Upper lobe of left lung (tissue), 6 donors: ENCODE measurements at regions not wholly inside any gene's neighbourhood (a gene's known extent, or its start where the extent isn't known, plus 50 kb on each side); places are given as distances from the start of the nearest gene placed in this dataset.

ENCODE experiments used
- ATAC-seq, 2 donors: fragments of 200-7000 bp; cut with Tn5 transposase; one replicate each; pipeline ENCODE4 v1.9.1; 2022; ENCODE audit warnings: mild to moderate bottlenecking in 2 of 2, moderate library complexity in 2 of 2; ENCODE audit not compliant: low FRiP score in 2 of 2
- DNase-seq, 2 donors: peaks; one replicate each; pipeline ENCODE4 v3.0.0-alpha.2; 2019 to 2020
- H3K27ac ChIP-seq, 4 donors: fragments of 200-600 bp; sonication (generic); one replicate each; pipeline ENCODE4 v1.5.1; 2016 to 2019
- H3K27me3 ChIP-seq, 4 donors: fragments of 200-600 bp; sonication (generic); one replicate each; pipeline ENCODE4 v1.5.1; 2017 to 2019
- H3K36me3 ChIP-seq, 4 donors: fragments of 200-600 bp; sonication (generic); one replicate each; pipeline ENCODE4 v1.5.1; 2016 to 2019
- H3K4me1 ChIP-seq, 4 donors: fragments of 200-600 bp; sonication (generic); one replicate each; pipeline ENCODE4 v1.5.1; 2018 to 2019
- H3K4me3 ChIP-seq, 4 donors: fragments of 200-600 bp; sonication (generic); one replicate each; pipeline ENCODE4 v1.5.1; 2017 to 2019; ENCODE audit warnings: mild to moderate bottlenecking in 2 of 4, moderate library complexity in 1 of 4
- H3K9me3 ChIP-seq, 4 donors: fragments of 200-600 bp; sonication (generic); one replicate each; pipeline ENCODE4 v1.5.1; 2018 to 2019
- CTCF ChIP-seq, 6 experiments: fragments of 450-650 bp in 4 of 6; fragments of 200-600 bp in 2 of 6; sonication (generic) in 2 of 6; IDR thresholded peaks; one replicate each; pipeline ENCODE4 v1.5.1; 2016 to 2019; ENCODE audit warnings: antibody characterized with exemption in 6 of 6
- EP300 ChIP-seq, 4 donors: sonication (generic); formaldehyde crosslinking; IDR thresholded peaks; one replicate each; pipeline ENCODE4 v1.5.1; 2017; ENCODE audit warnings: antibody characterized with exemption in 4 of 4, control low read depth in 2 of 4
- POLR2A ChIP-seq, 4 donors: fragments of 450-650 bp; IDR thresholded peaks; one replicate each; pipeline ENCODE4 v1.5.1; 2016 to 2017; ENCODE audit warnings: antibody characterized with exemption in 4 of 4, mild to moderate bottlenecking in 2 of 4
- POLR2AphosphoS5 ChIP-seq, 2 donors: sonication (generic); formaldehyde crosslinking; IDR thresholded peaks; one replicate each; pipeline ENCODE4 v1.5.1; 2017; ENCODE audit warnings: antibody characterized with exemption in 2 of 2
- WGBS, 2 donors: methylation state at CpG; one replicate each; pipeline ENCODE4 v1.1.5; 2017 to 2018; 5-methylcytosine and 5-hydroxymethylcytosine counted together
- donor health status: DM: no; HTN: no; CAD: no; lungs with moderate emphysema.
- donor health status: DM: no; HTN: yes; CAD: no; lungs with severe emphysema.

- Histone ChIP-seq H3K9me3 (no peaks in the 10 kb centered on the region), H3K36me3 (no peaks in the 10 kb centered on the region), H3K4me1 (no peaks in the 10 kb centered on the region), H3K27me3 (no peaks in the 10 kb centered on the region), H3K4me3 (no peak overlapping the region), H3K27ac (no peak overlapping the region)
- TF ChIP-seq EP300 (IDR thresholded peaks at IDR 0.05): no peak
- TF ChIP-seq POLR2A (IDR thresholded peaks at IDR 0.05): no peak
- no peak for TF ChIP-seq CTCF (IDR thresholded peaks at IDR 0.05)
- TF ChIP-seq POLR2AphosphoS5 (IDR thresholded peaks at IDR 0.05): no peak
- WGBS, 2 donors: 62 to 66% methylated on average over 5 of the region's 5 CpGs
- ATAC-seq: no peak
- DNase-seq: no peak
These were observed 227.7 kb upstream of the ANO5 start for GRCh38 chr11:21965221-21965620.

- no peak overlapping the region for H3K27ac ChIP-seq
- WGBS, 2 donors: 52 to 60% methylated on average over 1 of the region's 1 CpG
- TF ChIP-seq POLR2A (IDR thresholded peaks at IDR 0.05): no peak
- TF ChIP-seq POLR2AphosphoS5 (IDR thresholded peaks at IDR 0.05): no peak
- no peak for TF ChIP-seq CTCF (IDR thresholded peaks at IDR 0.05)
- no peak for TF ChIP-seq EP300 (IDR thresholded peaks at IDR 0.05)
These were observed 224.2 kb upstream of the ANO5 start for GRCh38 chr11:21968702-21969101.

GRCh38 chr11:21969841-21970240 lies 223.0 kb upstream of the ANO5 start:
- H3K4me3 ChIP-seq: no peak overlapping the region
- no peaks in the 10 kb centered on the region for H3K27me3 ChIP-seq
- H3K27ac ChIP-seq: no peak overlapping the region
- ATAC-seq (no peak), DNase-seq (no peak)
- H3K9me3 ChIP-seq: no peaks in the 10 kb centered on the region
- TF ChIP-seq CTCF (IDR thresholded peaks at IDR 0.05) (no peak), EP300 (IDR thresholded peaks at IDR 0.05) (no peak), POLR2AphosphoS5 (IDR thresholded peaks at IDR 0.05) (no peak), POLR2A (IDR thresholded peaks at IDR 0.05) (no peak)
- no peaks in the 10 kb centered on the region for H3K36me3 ChIP-seq
- WGBS, 2 donors: 55 to 77% methylated on average over 1 to 3 of the region's 3 CpGs
- no peaks in the 10 kb centered on the region for H3K4me1 ChIP-seq

More at GRCh38 chr11:21968702-21969101, 224.2 kb upstream of the ANO5 start:
- no peaks in the 10 kb centered on the region for H3K9me3 ChIP-seq
- no peak overlapping the region for H3K4me3 ChIP-seq
- H3K4me1 ChIP-seq: no peaks in the 10 kb centered on the region
- no peaks in the 10 kb centered on the region for H3K36me3 ChIP-seq
- H3K27me3 ChIP-seq: no peaks in the 10 kb centered on the region
- DNase-seq: no peak
- ATAC-seq: no peak

- ATAC-seq: no peak
- no peaks in the 10 kb centered on the region for H3K36me3 ChIP-seq
- H3K27ac ChIP-seq: no peak overlapping the region
- DNase-seq: no peak
- no peaks in the 10 kb centered on the region for H3K4me1 ChIP-seq
- TF ChIP-seq POLR2A (IDR thresholded peaks at IDR 0.05): no peak
- no peak for TF ChIP-seq EP300 (IDR thresholded peaks at IDR 0.05)
- no peak for TF ChIP-seq POLR2AphosphoS5 (IDR thresholded peaks at IDR 0.05)
- no peak for TF ChIP-seq CTCF (IDR thresholded peaks at IDR 0.05)
- no peaks in the 10 kb centered on the region for H3K27me3 ChIP-seq
- 38 to 44% methylated on average over 2 of the region's 2 CpGs for WGBS, 2 donors
- no peak overlapping the region for H3K4me3 ChIP-seq
- no peaks in the 10 kb centered on the region for H3K9me3 ChIP-seq
These were observed 217.6 kb upstream of the ANO5 start for GRCh38 chr11:21975242-21975641.

- Histone ChIP-seq H3K9me3 (no peaks in the 10 kb centered on the region), H3K36me3 (no peaks in the 10 kb centered on the region), H3K27me3 (no peaks in the 10 kb centered on the region), H3K4me3 (no peak overlapping the region), H3K27ac (no peak overlapping the region), H3K4me1 (no peaks in the 10 kb centered on the region)
- ATAC-seq (no peak), DNase-seq (no peak)
- TF ChIP-seq CTCF (IDR thresholded peaks at IDR 0.05) (no peak), POLR2A (IDR thresholded peaks at IDR 0.05) (no peak), EP300 (IDR thresholded peaks at IDR 0.05) (no peak), POLR2AphosphoS5 (IDR thresholded peaks at IDR 0.05) (no peak)
- WGBS, 2 donors: 80 to 84% methylated on average over 8 of the region's 8 CpGs
These were observed 216.7 kb upstream of the ANO5 start for GRCh38 chr11:21976210-21976609.
